HG03520 (cell line): ENCODE measurements at regions not wholly inside any gene's neighbourhood (a gene's known extent, or its start where the extent isn't known, plus 50 kb on each side); places are given as distances from the start of the nearest gene placed in this dataset.
"Not testable (repeated sequence)": the region's sequence is repeated elsewhere in the genome, so short reads cannot be mapped to it uniquely, and the experiment has no call there.

Experiments
- ATAC-seq: cut with Tn5 transposase; IDR thresholded peaks from one replicate; pipeline ENCODE4 v1.9.1; 2021; ENCODE audit warnings: mild to moderate bottlenecking, moderate library complexity; ENCODE audit not compliant: unreplicated experiment

GRCh38 chr20:53676987-53677386 lies 83.3 kb upstream of the ZNF217 start:
- no peak for ATAC-seq

GRCh38 chr20:53676519-53676822 lies 82.8 kb upstream of the ZNF217 start:
- ATAC-seq, result no peak

- no peak for ATAC-seq
Measured at GRCh38 chr20:53672484-53673129, 79.0 kb upstream of the ZNF217 start.

- ATAC-seq, result no peak
Measured at GRCh38 chr20:53671370-53671769, 77.7 kb upstream of the ZNF217 start.

- not testable (repeated sequence) for ATAC-seq
Measured at GRCh38 chr20:53669517-53670313, 76.1 kb upstream of the ZNF217 start.

- ATAC-seq, result no peak
Measured at GRCh38 chr20:53668992-53669391, 75.4 kb upstream of the ZNF217 start.

GRCh38 chr20:53666144-53666543 lies 72.5 kb upstream of the ZNF217 start:
- no peak for ATAC-seq

- ATAC-seq, result no peak
Measured at GRCh38 chr20:53664121-53664520, 70.5 kb upstream of the ZNF217 start.

GRCh38 chr20:53663521-53663920 lies 69.9 kb upstream of the ZNF217 start:
- not testable (repeated sequence) for ATAC-seq

- ATAC-seq, result no peak
Measured at GRCh38 chr20:53662595-53662994, 69.0 kb upstream of the ZNF217 start.

- ATAC-seq, result no peak
Measured at GRCh38 chr20:53660947-53661381, 67.3 kb upstream of the ZNF217 start.

GRCh38 chr20:53660078-53660909 lies 66.7 kb upstream of the ZNF217 start:
- ATAC-seq, result no peak

- ATAC-seq, result no peak
Measured at GRCh38 chr20:53658973-53659372, 65.3 kb upstream of the ZNF217 start.

GRCh38 chr20:53658322-53658721 lies 64.7 kb upstream of the ZNF217 start:
- ATAC-seq, result no peak

- no peak for ATAC-seq
Measured at GRCh38 chr20:53657732-53658131, 64.1 kb upstream of the ZNF217 start.

- no peak for ATAC-seq
Measured at GRCh38 chr20:53657279-53657678, 63.6 kb upstream of the ZNF217 start.

- no peak for ATAC-seq
Measured at GRCh38 chr20:53656293-53657202, 62.9 kb upstream of the ZNF217 start.

GRCh38 chr20:53655625-53656292 lies 62.1 kb upstream of the ZNF217 start:
- ATAC-seq, result no peak

GRCh38 chr20:53654932-53655624 lies 61.4 kb upstream of the ZNF217 start:
- ATAC-seq, result no peak
